Coronary artery (tissue), 2 donors: ENCODE measurements at regions not wholly inside any gene's neighbourhood (a gene's known extent, or its start where the extent isn't known, plus 50 kb on each side); places are given as distances from the start of the nearest gene placed in this dataset.
"Not testable (repeated sequence)": the region's sequence is repeated elsewhere in the genome, so short reads cannot be mapped to it uniquely, and the experiment has no call there.

ENCODE experiments used
- DNase-seq: peaks from one replicate; pipeline ENCODE4 v3.0.0-alpha.2; 2017; ENCODE audit warnings: low spot score
- H3K27ac ChIP-seq, 2 donors: fragments of 200-600 bp; sonication (generic); one replicate each; pipeline ENCODE4 v1.5.1; 2016 to 2019
- H3K4me3 ChIP-seq: fragments of 200-600 bp; sonication (generic); 2 replicates; pipeline ENCODE4 v1.5.1; 2016; ENCODE audit warnings: mild to moderate bottlenecking, moderate library complexity
- TF ChIP-seq, protein P1 (sequence below): fragments of 200-600 bp; sonication (generic); IDR thresholded peaks from one replicate; pipeline ENCODE4 v1.5.1; 2019; ENCODE audit warnings: antibody characterized with exemption

DNA sequence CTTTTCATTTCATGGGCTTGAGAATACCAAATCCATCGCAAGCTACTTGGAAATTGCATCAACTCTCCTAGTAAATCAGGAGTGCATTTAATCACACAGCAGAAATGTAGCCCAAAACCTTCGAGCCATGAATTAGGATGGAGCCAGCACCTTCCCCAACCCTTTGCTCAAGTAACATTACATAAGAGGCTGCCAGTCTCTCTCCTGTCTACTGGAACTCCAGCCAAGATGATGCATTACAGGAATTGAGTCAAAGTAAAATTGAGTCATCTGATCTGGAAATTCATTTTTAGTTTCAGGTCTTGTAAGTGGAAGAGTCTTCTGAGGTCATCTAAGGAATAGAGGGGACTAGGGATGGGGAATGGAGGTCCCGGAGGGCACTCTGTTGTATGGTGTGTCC is 69.7 kb upstream of the FHIP2A start:
- no peak overlapping the region for H3K4me3 ChIP-seq
- DNase-seq = no peak
- H3K27ac ChIP-seq = no peak overlapping the region
- TF ChIP-seq, protein P1, sequence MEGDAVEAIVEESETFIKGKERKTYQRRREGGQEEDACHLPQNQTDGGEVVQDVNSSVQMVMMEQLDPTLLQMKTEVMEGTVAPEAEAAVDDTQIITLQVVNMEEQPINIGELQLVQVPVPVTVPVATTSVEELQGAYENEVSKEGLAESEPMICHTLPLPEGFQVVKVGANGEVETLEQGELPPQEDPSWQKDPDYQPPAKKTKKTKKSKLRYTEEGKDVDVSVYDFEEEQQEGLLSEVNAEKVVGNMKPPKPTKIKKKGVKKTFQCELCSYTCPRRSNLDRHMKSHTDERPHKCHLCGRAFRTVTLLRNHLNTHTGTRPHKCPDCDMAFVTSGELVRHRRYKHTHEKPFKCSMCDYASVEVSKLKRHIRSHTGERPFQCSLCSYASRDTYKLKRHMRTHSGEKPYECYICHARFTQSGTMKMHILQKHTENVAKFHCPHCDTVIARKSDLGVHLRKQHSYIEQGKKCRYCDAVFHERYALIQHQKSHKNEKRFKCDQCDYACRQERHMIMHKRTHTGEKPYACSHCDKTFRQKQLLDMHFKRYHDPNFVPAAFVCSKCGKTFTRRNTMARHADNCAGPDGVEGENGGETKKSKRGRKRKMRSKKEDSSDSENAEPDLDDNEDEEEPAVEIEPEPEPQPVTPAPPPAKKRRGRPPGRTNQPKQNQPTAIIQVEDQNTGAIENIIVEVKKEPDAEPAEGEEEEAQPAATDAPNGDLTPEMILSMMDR = no peak

DNA sequence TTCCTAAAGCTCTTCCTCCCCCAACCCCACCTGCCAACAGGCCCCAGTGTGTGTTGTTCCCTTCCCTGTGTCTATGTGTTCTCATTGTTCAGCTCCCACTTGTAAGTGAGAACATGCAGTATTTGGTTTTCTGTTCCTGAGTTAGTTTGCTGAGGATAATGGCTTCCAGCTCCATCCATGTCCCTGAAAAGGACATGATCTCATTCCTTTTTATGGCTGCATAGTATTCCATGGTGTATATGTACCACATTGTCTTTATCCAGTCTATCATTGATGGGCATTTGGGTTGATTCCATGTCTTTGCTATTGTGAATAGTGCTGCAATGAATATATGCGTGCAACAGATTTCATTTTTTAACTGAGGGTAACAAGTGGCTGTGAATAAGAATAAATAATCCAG is 69.0 kb upstream of the FHIP2A start:
- not testable (repeated sequence) for H3K4me3 ChIP-seq, H3K27ac ChIP-seq, DNase-seq

DNA sequence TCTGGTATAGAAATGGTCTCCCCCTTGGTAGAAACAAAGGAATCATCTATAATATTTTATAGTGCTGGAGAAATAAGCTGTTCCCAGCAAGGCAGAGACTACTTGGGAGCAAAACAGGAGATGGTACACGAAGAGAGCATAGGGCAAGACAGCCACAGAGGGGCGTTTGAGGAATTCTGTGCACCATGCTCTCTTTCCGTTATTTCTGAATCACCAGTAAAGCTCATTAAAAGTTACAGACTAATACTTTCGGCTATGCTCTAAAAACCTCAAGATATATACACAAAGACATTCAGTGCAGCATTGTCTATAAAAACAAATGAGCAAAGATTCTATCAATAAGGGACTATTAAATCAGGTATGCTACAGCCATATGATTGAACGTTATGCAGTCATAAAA is 68.5 kb upstream of the FHIP2A start:
- Histone ChIP-seq H3K27ac (no peak overlapping the region), H3K4me3 (no peak overlapping the region)
- TF ChIP-seq, protein P1 = no peak
- DNase-seq = no peak

DNA sequence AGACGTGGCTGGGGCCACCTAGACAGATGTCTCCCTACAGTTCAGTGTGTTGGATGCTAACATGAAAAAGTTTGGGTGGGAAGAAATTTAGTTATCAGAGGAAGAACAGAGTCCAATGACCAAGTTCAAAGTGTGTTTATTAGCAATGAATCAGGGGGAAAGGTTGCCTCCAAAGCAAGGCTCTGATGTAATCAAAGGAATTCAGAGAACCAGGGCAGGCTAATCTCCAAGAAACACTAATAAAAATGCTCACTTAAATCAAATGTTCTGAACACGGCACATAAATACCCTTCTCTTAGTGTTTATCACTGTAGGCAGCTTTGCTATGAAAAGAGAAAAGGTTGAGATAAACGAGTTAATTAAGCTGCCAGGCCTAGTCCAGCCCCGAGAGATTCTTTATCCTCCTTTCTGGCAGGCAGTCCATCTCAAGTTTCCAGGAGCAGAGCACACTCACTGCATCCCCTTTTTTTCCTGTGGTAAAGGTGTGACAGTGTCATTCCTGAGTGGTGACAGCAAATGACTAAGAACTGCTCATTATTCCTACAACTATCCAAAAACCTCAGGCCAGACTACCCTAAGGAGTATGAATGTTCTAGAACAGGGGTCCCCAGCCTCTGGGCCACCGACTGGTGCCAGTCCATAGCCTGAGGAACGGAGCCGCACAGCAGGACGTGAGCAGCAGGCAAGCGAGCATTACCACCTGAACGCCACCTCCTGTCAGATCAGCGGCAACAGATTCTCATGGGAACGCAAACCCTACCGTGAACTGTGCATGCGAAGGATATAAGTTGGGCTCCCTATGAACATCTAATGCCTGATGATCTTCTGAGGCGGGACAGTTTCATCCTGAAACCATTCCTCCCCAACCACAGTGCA is 66.9 kb upstream of the FHIP2A start:
- DNase-seq = no peak
- peak overlapping the region in 1 of 2 donors; percentile 35 for H3K27ac ChIP-seq
- no peak overlapping the region for H3K4me3 ChIP-seq
- TF ChIP-seq, protein P1 = no peak

DNA sequence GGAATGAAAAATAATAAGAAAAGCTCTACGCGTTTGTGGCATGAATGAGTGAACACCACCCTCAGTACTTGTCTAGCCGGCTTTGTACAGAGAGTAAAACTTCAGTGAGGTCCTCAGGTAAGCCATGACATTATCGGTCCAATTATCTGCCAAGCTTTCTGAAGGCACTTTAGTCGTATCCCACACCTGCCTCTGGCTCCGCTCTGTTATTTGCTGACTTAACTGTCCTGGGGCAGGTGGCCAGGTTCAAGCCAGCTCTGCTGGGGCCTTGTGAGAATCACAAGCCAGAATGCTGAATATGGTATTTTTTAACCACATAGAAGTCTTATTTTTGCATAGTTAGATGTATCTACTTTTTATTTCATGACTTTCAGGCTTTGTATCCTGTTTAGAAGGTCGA is 66.0 kb upstream of the FHIP2A start:
- Histone ChIP-seq H3K27ac (no peak overlapping the region), H3K4me3 (no peak overlapping the region)
- no peak for DNase-seq
- TF ChIP-seq, protein P1 = no peak

DNA sequence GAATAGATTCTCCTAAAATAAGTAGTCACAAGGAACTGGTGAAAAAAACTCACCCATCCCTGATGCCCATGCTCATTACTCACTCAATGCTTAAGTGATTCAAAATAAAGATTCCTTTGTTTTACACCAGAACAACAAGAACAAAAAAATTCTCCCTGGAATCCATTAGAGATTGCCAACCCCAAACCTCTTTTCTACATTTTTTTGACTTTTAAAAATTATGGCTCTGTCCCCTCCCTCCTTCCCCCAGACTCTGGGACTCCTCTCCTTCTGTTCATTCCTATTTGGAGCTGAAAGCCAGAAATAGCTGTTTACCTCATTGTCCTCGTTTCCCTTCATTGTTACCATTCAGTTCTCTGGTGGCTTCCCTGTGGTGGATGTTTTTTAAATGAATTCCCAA is 63.2 kb upstream of the FHIP2A start:
- no peak overlapping the region for H3K27ac ChIP-seq
- H3K4me3 ChIP-seq = no peak overlapping the region
- DNase-seq = no peak
- TF ChIP-seq, protein P1 = no peak

DNA sequence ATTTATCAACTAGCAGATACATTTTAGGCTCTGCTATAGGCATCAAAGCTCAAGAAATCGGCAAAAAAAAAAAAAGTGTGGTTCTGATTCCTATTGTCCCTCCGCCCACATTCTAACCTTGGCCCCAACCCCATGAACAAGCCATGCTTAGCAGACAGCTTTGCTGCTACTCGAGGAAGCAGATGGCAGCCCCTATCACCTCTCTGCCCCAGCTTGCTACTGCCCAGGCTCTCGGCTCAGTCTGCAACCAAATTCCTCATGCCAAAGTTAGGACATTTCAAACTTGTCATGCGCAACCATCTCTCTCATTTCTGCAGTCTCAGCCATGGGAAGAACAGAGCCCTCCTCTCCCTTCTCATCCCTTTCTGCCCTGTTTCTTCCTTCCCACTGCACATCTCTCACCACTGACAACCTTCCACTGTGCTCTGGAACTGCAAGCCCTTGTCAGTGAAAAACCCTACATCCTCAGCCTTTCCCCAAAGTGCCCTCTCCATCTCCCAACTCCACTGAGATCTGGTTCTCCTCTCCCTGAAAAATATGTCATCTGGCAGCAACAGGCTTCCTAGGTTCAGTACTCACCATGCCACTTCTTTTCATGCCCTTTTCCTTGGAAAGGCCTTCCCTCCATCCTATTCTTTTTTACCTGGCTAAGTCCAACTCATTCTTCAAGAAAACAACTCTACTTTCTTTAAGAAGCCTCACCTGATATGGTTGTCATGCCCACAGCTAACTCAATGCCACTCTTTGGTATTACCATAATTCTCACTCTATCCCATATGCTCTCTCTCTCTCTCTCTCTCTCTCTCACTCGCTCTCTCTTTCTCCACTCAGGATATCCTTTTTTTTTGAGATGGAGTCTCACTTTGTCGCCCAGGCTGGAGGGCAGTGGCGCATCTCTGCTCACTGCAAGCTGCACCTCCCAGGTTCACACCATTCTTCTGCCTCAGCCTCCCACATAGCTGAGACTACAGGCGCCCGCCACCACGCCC is 60.1 kb upstream of the FHIP2A start:
- Histone ChIP-seq H3K4me3 (no peak overlapping the region), H3K27ac (no peak overlapping the region)
- no peak for DNase-seq
- TF ChIP-seq, protein P1 = no peak
